NCI-H69 (cell line): ENCODE measurements at regions not wholly inside any gene's neighbourhood (a gene's known extent, or its start where the extent isn't known, plus 50 kb on each side); places are given as distances from the start of the nearest gene placed in this dataset.

Source experiments
- DNase-seq: peaks from one replicate; lab custom pipeline; 2025; lab: John Stamatoyannopoulos, UW

- no peak for DNase-seq
These were observed 1157.7 kb downstream of the BCL11B start for GRCh38 chr14:98114122-98114895.

GRCh38 chr14:98114946-98115345 is 1157.1 kb downstream of the BCL11B start:
- DNase-seq = no peak

GRCh38 chr14:98118749-98119148 is 1153.2 kb downstream of the BCL11B start:
- DNase-seq = no peak

GRCh38 chr14:98119739-98120138 is 1152.3 kb downstream of the BCL11B start:
- DNase-seq = no peak

- DNase-seq = peak; percentile 55
These were observed 1151.0 kb downstream of the BCL11B start for GRCh38 chr14:98120831-98121464.

GRCh38 chr14:98122527-98122926 is 1149.5 kb downstream of the BCL11B start:
- no peak for DNase-seq

GRCh38 chr14:98130691-98131090 is 1141.3 kb downstream of the BCL11B start:
- DNase-seq = no peak

- DNase-seq = no peak
These were observed 1140.6 kb downstream of the BCL11B start for GRCh38 chr14:98131406-98131805.

GRCh38 chr14:98133806-98134205 is 1138.2 kb downstream of the BCL11B start:
- DNase-seq = peak; percentile 4

GRCh38 chr14:98136012-98136789 is 1135.8 kb downstream of the BCL11B start:
- peak; percentile 34 for DNase-seq

- DNase-seq = peak; percentile 74
These were observed 1134.6 kb downstream of the BCL11B start for GRCh38 chr14:98137131-98138025.

GRCh38 chr14:98138666-98139065 is 1133.3 kb downstream of the BCL11B start:
- peak; percentile 30 for DNase-seq

GRCh38 chr14:98140862-98141530 is 1131.0 kb downstream of the BCL11B start:
- no peak for DNase-seq

GRCh38 chr14:98143566-98143965 is 1128.4 kb downstream of the BCL11B start:
- DNase-seq = no peak

- DNase-seq = no peak
These were observed 1127.0 kb downstream of the BCL11B start for GRCh38 chr14:98144964-98145363.

- peak; percentile 8 for DNase-seq
These were observed 1125.6 kb downstream of the BCL11B start for GRCh38 chr14:98146416-98146815.

GRCh38 chr14:98154254-98154653 is 1117.7 kb downstream of the BCL11B start:
- DNase-seq = no peak

- DNase-seq = peak; percentile 10
These were observed 1115.6 kb downstream of the BCL11B start for GRCh38 chr14:98156411-98156810.

- DNase-seq = no peak
These were observed 1111.1 kb downstream of the BCL11B start for GRCh38 chr14:98160901-98161300.

- DNase-seq = no peak
These were observed 1110.6 kb downstream of the BCL11B start for GRCh38 chr14:98161356-98161755.
